ENCODE measurements at regions not wholly inside any gene's neighbourhood (a gene's known extent, or its start where the extent isn't known, plus 50 kb on each side); places are given as distances from the start of the nearest gene placed in this dataset.

GRCh38 chr5:6090079-6090654, 288.2 kb downstream of the MED10 start:
- H3K27ac ChIP-seq (ENCODE audit: low read length) = no peak overlapping the region
- TF ChIP-seq CTCF (IDR thresholded peaks at IDR 0.05; ENCODE audit: poor library complexity, severe bottlenecking) (no peak), RAD21 (conservative IDR thresholded peaks at IDR 0.05) (no peak), TAF1 (IDR thresholded peaks at IDR 0.05; ENCODE audit: low read depth) (no peak), EZH2 (IDR thresholded peaks at IDR 0.05; ENCODE audit: borderline replicate concordance, insufficient read depth, low read length, poor library complexity, severe bottlenecking) (no peak), REST (IDR thresholded peaks at IDR 0.05; ENCODE audit: borderline replicate concordance) (no peak), EP300 (conservative IDR thresholded peaks at IDR 0.05; ENCODE audit: poor library complexity, severe bottlenecking) (no peak), MXI1 (conservative IDR thresholded peaks at IDR 0.05; ENCODE audit: poor library complexity, severe bottlenecking) (no peak), POLR2AphosphoS5 (IDR thresholded peaks at IDR 0.05) (no peak), SMC3 (conservative IDR thresholded peaks at IDR 0.05; ENCODE audit: poor library complexity) (no peak)
- no peaks in the 10 kb centered on the region for H3K9me2 ChIP-seq (ENCODE audit: insufficient read depth, low read length)
- H3K79me2 ChIP-seq (replicated peaks; ENCODE audit: insufficient read depth, low read length) = no peaks in the 10 kb centered on the region
- no peaks in the 10 kb centered on the region for H3K36me3 ChIP-seq (ENCODE audit: insufficient read depth, low read length)
- H3F3A ChIP-seq (ENCODE audit: insufficient read depth, low read length, poor library complexity, severe bottlenecking) = no peaks in the 10 kb centered on the region
- H3K9me3 ChIP-seq (ENCODE audit: low read length) = no peaks in the 10 kb centered on the region
- no peaks in the 10 kb centered on the region for H4K20me1 ChIP-seq (ENCODE audit: insufficient read depth)
- no peak overlapping the region for H3K9ac ChIP-seq (ENCODE audit: low read length)
- no peak overlapping the region for H3K4me2 ChIP-seq (ENCODE audit: low read length)
- H3K4me3 ChIP-seq (ENCODE audit: low read length) = no peak overlapping the region
- H2AFZ ChIP-seq (ENCODE audit: low read depth, low read length) = no peak overlapping the region
- no peaks in the 10 kb centered on the region for H3K27me3 ChIP-seq (ENCODE audit: insufficient read depth, low read depth, low read length)

DNA sequence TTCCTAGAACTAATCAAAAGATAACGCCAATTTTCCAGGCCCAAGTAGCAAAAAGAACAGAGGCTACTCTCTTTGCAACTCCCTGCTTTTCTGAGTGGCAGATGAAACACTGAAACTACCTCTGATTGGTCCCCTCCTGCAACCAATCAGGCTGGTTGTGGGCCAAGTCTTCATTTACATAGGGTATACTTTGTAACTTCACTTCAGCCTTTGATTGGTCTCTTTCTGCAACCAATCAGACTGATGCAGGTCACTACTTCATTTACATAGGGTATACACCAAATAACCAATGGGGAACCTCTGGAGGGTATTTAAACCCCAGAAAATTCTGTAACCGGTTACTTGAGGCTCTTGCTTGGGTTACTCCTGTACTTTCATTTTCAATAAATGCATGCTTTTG, 289.6 kb downstream of the MED10 start:
- no peak overlapping the region for H3K4me3 ChIP-seq (ENCODE audit: low read length)
- H3K9me2 ChIP-seq (ENCODE audit: insufficient read depth, low read length) = no peaks in the 10 kb centered on the region
- no peaks in the 10 kb centered on the region for H3K36me3 ChIP-seq (ENCODE audit: insufficient read depth, low read length)
- no peak overlapping the region for H3K9ac ChIP-seq (ENCODE audit: low read length)
- H2AFZ ChIP-seq (ENCODE audit: low read depth, low read length) = no peak overlapping the region
- H4K20me1 ChIP-seq (ENCODE audit: insufficient read depth) = no peaks in the 10 kb centered on the region
- H3K79me2 ChIP-seq (replicated peaks; ENCODE audit: insufficient read depth, low read length) = no peaks in the 10 kb centered on the region
- no peaks in the 10 kb centered on the region for H3F3A ChIP-seq (ENCODE audit: insufficient read depth, low read length, poor library complexity, severe bottlenecking)
- no peaks in the 10 kb centered on the region for H3K27me3 ChIP-seq (ENCODE audit: insufficient read depth, low read depth, low read length)
- no peaks in the 10 kb centered on the region for H3K9me3 ChIP-seq (ENCODE audit: low read length)
- no peak for TF ChIP-seq MXI1 (conservative IDR thresholded peaks at IDR 0.05; ENCODE audit: poor library complexity, severe bottlenecking)
- no peak for TF ChIP-seq EP300 (conservative IDR thresholded peaks at IDR 0.05; ENCODE audit: poor library complexity, severe bottlenecking)
- no peak for TF ChIP-seq CTCF (IDR thresholded peaks at IDR 0.05; ENCODE audit: poor library complexity, severe bottlenecking)
- TF ChIP-seq TAF1 (IDR thresholded peaks at IDR 0.05; ENCODE audit: low read depth) = no peak
- no peak for TF ChIP-seq REST (IDR thresholded peaks at IDR 0.05; ENCODE audit: borderline replicate concordance)
- no peak for TF ChIP-seq POLR2AphosphoS5 (IDR thresholded peaks at IDR 0.05)
- TF ChIP-seq SMC3 (conservative IDR thresholded peaks at IDR 0.05; ENCODE audit: poor library complexity) = no peak
- TF ChIP-seq RAD21 (conservative IDR thresholded peaks at IDR 0.05) = no peak
- no peak for TF ChIP-seq EZH2 (IDR thresholded peaks at IDR 0.05; ENCODE audit: borderline replicate concordance, insufficient read depth, low read length, poor library complexity, severe bottlenecking)
- no peak overlapping the region for H3K27ac ChIP-seq (ENCODE audit: low read length)
- H3K4me2 ChIP-seq (ENCODE audit: low read length) = no peak overlapping the region

Data from neural cell (in vitro differentiated cells).